ENCODE measurements at regions not wholly inside any gene's neighbourhood (a gene's known extent, or its start where the extent isn't known, plus 50 kb on each side); places are given as distances from the start of the nearest gene placed in this dataset.
A peak's percentile ranks its signal among the peaks of the same experiment; 100 is the strongest.
"Not testable (repeated sequence)": the region's sequence is repeated elsewhere in the genome, so short reads cannot be mapped to it uniquely, and the experiment has no call there.

GRCh38 chr5:15010936-15011335, 139.4 kb upstream of the ANKH start:
- DNase-seq, result no peak

DNA sequence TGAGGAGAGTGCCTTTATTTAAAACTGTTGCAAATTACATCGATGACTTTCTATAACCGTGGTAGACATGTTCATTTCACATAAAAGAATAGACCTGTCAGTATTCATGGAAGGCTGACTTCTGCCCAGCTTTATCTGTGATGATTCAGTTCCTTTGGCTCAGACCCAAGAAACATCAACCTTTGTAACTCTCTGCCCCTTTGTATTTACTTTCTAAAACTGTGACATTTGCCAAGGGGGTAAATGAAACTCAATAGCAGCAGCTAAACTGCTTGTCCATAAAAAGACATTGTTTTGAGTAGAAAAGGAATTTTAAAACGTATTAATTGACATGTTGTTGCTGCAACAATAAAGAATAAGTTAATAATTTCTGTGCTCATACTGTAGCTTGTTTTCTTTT, 137.8 kb upstream of the ANKH start:
- DNase-seq, result peak; percentile 99

DNA sequence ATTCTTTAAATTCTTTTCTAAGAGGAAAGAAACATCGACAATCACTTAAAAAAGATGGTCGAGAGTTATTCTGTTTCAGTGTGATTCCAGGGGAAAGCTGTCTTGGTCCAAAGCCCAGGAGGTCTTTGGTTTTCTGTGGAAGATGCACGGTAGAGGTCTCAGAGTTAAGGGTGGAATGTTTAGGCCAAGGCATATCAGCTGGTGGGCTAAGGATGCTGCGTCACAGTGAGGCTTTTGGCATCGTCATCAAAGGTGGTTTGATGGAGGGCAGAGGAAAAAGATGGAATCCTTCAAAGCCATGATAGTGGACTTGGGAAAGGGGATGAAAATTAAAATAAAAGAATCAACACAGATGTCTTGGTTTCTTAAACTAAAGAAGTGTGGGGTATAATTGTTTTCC, 137.3 kb upstream of the ANKH start:
- peak; percentile 85 for DNase-seq

DNA sequence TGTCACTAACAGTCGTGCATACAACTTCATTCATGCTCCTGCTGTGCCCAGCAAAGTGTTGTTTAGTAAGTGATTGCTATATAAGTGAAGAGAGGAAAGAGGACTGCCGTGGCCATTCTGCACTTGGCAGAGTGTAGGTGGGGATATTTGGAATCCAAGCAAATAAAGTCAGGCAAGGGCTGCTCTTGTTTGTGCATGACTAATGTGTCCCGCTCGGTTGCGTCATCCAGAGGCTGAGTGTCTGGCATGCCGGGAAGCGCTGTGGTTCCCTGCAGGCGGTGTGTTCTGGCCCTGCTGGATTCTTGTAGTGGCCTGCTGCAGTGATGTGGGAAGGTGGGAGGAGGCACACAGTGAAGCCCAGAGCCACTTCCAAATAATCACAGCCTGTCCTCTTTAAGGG, 136.9 kb upstream of the ANKH start:
- peak; percentile 99 for DNase-seq

DNA sequence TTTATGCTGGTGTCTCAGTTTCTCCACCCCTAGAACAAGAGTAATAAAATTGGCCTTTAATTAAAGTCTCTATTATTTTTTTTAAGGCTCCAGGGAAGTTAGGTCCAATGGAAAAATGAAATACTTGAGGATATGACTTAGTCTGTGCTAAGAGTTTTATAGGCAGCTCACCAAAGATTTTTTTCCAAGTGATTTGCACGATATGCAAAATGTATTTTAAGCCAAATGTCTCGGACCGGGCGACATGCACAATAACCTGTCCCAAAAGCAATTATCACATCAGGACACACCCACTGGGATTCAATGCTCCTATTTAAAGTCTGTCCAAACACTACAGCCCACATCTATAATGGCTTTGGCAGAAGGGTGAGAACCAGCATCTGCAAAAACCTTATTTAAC, 136.1 kb upstream of the ANKH start:
- DNase-seq, result peak; percentile 77

GRCh38 chr5:15004506-15004905, 132.9 kb upstream of the ANKH start:
- peak; percentile 35 for DNase-seq

GRCh38 chr5:15003511-15003920, 131.9 kb upstream of the ANKH start:
- peak; percentile 98 for DNase-seq

DNA sequence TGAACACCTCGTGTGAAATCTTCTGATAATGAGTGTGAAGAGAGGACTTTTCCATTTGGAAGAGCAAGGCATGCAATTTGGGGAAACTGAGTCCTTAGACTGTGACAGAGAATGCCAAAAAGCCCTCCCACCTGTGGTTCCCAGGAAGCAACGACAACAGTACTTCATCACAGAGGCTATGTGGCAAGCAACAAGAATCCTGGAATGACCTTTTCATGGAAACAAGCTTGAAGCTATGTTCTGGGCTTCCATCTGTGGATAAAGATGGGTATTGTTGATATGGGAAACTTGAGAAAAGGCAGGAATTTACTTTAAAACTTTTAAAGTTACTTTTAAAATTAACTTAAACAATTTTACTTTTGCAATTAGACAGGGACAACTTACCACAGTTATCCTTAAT, 131.2 kb upstream of the ANKH start:
- no peak for DNase-seq

DNA sequence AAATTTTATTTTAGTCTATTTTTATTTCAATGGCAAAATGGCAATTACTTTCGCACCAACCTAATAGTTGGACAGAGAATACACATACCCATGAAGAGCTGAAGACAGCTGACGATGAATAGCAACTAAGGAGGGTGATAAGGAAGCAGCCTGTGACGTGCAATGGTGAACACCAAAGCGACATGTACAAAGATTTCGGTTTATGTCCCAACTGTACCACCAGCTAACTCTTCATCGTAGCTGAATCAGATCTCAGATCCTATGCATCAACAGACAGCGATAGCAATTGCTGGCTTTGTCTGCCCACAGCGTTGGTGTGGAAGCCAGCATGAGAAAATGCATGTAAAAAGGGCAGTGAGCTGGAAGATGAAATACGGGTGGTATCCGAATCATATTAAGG, 130.6 kb upstream of the ANKH start:
- no peak for DNase-seq

- no peak for DNase-seq
Observed at GRCh38 chr5:15001517-15001916, 129.9 kb upstream of the ANKH start.

DNA sequence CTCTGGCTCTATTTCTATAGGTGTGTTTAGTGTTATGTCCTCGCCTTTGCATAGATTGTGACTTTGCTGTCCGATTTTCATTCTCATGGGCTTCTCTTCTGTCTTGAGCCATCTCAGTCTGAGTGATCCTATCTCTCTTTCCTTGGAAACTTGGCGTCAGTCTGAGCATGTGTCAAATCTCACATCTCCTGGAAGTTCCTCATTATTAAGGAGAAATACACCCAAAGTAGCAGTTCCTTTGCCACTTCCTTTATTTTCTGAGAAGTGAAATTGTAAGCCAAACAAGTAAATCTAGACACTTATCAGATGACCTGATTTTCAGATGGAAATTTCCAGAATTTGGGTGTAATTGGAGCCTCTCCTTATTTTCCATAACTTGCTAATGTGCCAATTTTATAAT, 126.9 kb upstream of the ANKH start:
- DNase-seq, result no peak

GRCh38 chr5:14996997-14997396, 125.4 kb upstream of the ANKH start:
- no peak for DNase-seq

DNA sequence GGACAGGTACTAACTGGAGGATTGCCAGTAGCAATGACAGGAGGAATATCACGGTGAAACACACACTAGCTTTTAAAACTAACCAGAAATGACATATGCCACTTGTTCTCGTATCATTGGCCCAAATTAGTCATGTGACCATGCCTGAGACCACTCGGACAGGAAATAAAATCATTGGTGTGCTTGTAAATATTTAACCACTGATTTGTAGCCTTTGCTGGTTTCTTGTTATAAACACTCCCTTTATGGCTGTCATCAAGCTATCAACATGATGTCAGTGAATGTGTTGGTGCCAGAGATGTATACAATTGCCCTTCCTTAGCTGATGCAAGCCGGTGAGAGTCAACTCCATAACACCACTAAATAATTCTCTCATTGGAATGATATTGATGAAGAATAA, 123.7 kb upstream of the ANKH start:
- DNase-seq, result no peak

GRCh38 chr5:14993459-14994133, 122.0 kb upstream of the ANKH start:
- DNase-seq, result not testable (repeated sequence)

GRCh38 chr5:14992751-14993458, 121.3 kb upstream of the ANKH start:
- DNase-seq, result not testable (repeated sequence)

- DNase-seq, result no peak
Observed at GRCh38 chr5:14988223-14988622, 116.6 kb upstream of the ANKH start.

DNA sequence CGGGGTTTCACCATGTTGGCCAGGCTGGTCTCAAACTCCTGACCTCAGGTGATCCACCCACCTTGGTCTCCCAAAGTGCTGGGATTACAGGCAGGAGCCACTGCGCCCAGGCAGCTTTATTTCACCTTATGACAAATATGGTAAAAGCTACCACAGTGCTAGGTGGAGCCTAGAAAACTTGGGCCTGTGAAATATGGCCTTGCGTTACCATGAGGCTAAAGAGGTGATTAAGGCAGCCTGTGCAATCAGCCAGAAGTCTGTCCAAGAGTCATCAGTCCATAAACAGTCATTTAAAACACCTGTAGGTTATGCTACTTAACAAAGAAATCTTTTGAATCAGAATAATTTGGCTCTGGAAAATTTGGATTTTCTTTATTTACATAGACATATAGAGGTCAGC, 114.8 kb upstream of the ANKH start:
- DNase-seq, result no peak

- no peak for DNase-seq
Observed at GRCh38 chr5:14983666-14984441, 112.3 kb upstream of the ANKH start.

DNA sequence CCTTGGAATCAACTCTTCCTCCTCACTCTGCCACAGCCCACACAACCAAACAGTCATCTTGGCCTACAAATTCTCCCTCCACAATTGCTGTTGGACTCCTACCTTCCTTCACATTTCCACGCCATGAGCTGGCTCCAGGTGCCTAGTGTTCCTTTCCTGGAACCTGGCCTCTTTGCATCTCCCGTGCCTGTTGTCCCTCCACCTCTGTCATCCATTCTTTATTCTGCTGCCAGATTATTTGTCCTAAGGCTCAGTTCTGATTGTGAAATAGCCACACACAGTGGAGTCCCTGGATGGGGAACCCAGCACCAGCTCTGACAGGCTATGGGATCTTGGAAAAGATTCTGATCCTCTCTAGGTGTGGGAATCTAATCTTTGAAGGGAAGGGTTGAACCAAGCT, 109.1 kb upstream of the ANKH start:
- no peak for DNase-seq

DNA sequence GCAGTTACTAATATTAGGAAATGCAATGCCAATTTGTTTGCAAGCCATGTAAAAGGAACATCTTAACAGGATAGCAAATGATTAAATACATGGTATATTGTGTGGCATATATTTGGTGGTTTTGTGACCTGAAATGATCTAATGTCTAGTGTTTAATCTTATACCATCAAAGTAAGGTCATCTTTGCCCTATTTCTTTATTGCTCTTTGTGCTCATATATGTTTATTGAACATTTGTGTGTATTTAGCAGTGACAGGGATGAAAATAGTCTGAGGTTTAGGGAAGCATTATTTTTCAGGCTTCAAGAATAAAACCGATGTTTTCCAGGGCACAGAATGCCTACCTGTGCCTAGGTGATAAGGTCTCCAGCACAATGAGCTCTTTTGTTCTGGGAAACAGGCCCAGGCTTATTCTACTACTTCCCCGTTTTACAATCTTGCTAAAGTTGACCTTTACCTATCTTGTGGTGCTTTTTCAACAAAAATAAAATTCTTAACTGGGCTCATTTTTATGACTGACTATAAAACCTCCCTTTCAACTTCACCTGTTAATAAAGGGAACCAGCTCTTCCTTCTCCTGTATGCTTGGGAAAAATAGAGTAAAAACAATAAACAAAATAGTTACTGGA, 105.6 kb upstream of the ANKH start:
- no peak for DNase-seq

- no peak for DNase-seq
Observed at GRCh38 chr5:14976486-14976885, 104.9 kb upstream of the ANKH start.

GRCh38 chr5:14971873-14972272, 100.3 kb upstream of the ANKH start:
- no peak for DNase-seq

DNA sequence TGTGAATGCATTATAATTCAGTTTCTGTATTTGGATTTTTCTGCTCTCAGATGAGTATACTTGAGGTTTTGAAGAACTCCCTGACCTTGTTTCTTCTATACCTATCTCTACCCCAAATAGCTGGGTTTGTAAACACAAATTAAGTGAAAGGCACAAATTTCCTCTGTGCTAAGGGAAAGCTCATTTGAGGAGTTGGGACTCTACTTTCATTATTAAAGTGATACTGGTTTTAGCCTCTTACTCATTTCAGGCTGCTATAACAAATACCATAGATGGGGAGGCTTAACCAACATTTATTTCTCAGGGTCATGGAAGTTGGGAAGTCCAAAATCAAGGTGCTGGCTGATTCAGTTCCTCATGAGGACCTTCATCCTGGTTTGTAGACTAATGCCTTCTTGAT, 97.2 kb upstream of the ANKH start:
- no peak for DNase-seq

DNA sequence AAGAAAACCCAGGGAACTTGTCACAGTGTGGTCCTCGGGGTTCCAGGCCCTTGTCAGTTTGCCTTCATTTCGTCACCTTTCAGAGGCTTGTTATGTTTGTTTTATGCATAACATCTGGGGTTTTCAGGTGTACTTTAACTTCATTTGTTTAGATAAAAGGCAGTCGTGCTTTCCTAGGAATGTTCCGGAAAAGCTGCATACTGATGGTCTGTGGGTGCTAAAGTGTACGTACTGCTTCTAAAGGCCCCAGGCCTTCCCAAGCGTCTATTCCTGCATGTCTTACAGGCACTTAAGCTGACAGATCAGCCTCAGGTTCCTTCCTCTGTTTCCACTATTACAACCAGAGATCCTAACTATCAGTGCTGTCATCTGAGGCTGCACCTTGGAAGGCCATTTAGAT, 95.6 kb upstream of the ANKH start:
- no peak for DNase-seq

Measured in SHP77 treated with DMSO at 0.1 percent for 48 hours (cell line).